Femur (tissue), 1 donor: ENCODE measurements at regions not wholly inside any gene's neighbourhood (a gene's known extent, or its start where the extent isn't known, plus 50 kb on each side); places are given as distances from the start of the nearest gene placed in this dataset.

Source experiments
- DNase-seq: peaks from one replicate; pipeline ENCODE4 v3.0.0-alpha.2; 2017

GRCh38 chrX:124529786-124530185, 183.4 kb downstream of the SH2D1A start:
- no peak for DNase-seq

- DNase-seq = peak; percentile 15
Measured at GRCh38 chrX:124530803-124531202, 184.4 kb downstream of the SH2D1A start.

GRCh38 chrX:124534536-124534935, 188.2 kb downstream of the SH2D1A start:
- DNase-seq = no peak

GRCh38 chrX:124540474-124540873, 194.1 kb downstream of the SH2D1A start:
- no peak for DNase-seq

- no peak for DNase-seq
Measured at GRCh38 chrX:124548571-124548970, 202.2 kb downstream of the SH2D1A start.

GRCh38 chrX:124555036-124555595, 208.8 kb downstream of the SH2D1A start:
- no peak for DNase-seq

- no peak for DNase-seq
Measured at GRCh38 chrX:124557976-124558375, 211.6 kb downstream of the SH2D1A start.

GRCh38 chrX:124573468-124573867, 227.1 kb downstream of the SH2D1A start:
- no peak for DNase-seq

GRCh38 chrX:124592744-124593143, 246.4 kb downstream of the SH2D1A start:
- no peak for DNase-seq

- no peak for DNase-seq
Measured at GRCh38 chrX:124594017-124594651, 247.8 kb downstream of the SH2D1A start.

GRCh38 chrX:124605511-124605910, 259.1 kb downstream of the SH2D1A start:
- no peak for DNase-seq

GRCh38 chrX:124606724-124607123, 260.4 kb downstream of the SH2D1A start:
- DNase-seq = no peak

- no peak for DNase-seq
Measured at GRCh38 chrX:124619710-124620109, 273.3 kb downstream of the SH2D1A start.

GRCh38 chrX:124634363-124634762, 288.0 kb downstream of the SH2D1A start:
- no peak for DNase-seq

- no peak for DNase-seq
Measured at GRCh38 chrX:124641737-124642491, 295.6 kb downstream of the SH2D1A start.

- DNase-seq = no peak
Measured at GRCh38 chrX:124646403-124646802, 300.0 kb downstream of the SH2D1A start.

GRCh38 chrX:124651031-124651430, 304.7 kb downstream of the SH2D1A start:
- DNase-seq = no peak

GRCh38 chrX:124665621-124666400, 319.4 kb downstream of the SH2D1A start:
- no peak for DNase-seq

GRCh38 chrX:124679199-124679598, 332.8 kb downstream of the SH2D1A start:
- no peak for DNase-seq

- DNase-seq = no peak
Measured at GRCh38 chrX:124680287-124680686, 333.9 kb downstream of the SH2D1A start.

GRCh38 chrX:124690495-124690894, 344.1 kb downstream of the SH2D1A start:
- DNase-seq = no peak

GRCh38 chrX:124699876-124700275, 353.5 kb downstream of the SH2D1A start:
- DNase-seq = no peak

GRCh38 chrX:124717537-124717936, 371.2 kb downstream of the SH2D1A start:
- no peak for DNase-seq
